NCI-H510A treated with DMSO at 0.1 percent for 48 hours (cell line): ENCODE measurements at regions not wholly inside any gene's neighbourhood (a gene's known extent, or its start where the extent isn't known, plus 50 kb on each side); places are given as distances from the start of the nearest gene placed in this dataset.

Experiments
- DNase-seq: peaks from one replicate; lab custom pipeline; 2025; lab: John Stamatoyannopoulos, UW

GRCh38 chr2:222797871-222798270, 63.0 kb upstream of the ACSL3 start:
- no peak for DNase-seq

DNA sequence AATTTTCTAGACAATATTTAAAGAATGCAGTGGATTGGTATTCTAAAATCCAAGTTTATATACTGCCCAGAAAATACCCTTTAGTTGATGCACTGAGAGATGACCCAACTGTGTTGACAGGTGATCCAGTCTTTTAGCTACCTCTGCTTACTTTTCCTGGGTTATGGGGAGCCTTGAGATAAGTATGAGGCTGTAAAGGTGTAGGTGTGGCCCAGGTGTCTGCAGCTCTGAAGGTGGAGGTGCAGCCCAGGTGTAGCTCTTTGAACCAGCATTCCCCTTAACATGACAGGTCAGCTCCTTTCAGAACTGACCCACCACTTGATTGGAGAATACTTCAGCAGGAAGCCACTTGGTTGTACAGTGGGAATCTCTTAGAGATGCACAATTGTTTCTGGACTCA, 62.3 kb upstream of the ACSL3 start:
- no peak for DNase-seq

- no peak for DNase-seq
Measured at GRCh38 chr2:222799262-222799918, 61.4 kb upstream of the ACSL3 start.

GRCh38 chr2:222802514-222803196, 58.2 kb upstream of the ACSL3 start:
- DNase-seq: no peak

DNA sequence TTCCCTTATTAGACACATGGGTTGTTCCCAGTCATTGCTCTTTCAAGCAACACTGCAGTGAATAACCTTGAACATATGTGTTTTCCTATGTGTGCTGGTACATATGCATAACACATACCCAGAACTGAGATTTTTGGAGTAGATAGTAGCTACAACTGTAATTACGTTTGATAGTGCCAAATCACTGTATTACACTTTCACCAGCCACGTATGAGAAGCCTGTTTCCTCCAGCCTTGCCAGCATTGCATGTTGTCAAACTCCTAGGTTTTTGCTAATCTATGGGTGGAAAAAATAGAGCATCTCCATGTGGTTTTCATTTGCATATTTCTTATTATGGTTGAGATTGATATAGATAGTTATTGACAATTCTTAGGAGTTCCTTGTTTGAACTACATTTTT, 56.5 kb upstream of the ACSL3 start:
- DNase-seq: no peak

DNA sequence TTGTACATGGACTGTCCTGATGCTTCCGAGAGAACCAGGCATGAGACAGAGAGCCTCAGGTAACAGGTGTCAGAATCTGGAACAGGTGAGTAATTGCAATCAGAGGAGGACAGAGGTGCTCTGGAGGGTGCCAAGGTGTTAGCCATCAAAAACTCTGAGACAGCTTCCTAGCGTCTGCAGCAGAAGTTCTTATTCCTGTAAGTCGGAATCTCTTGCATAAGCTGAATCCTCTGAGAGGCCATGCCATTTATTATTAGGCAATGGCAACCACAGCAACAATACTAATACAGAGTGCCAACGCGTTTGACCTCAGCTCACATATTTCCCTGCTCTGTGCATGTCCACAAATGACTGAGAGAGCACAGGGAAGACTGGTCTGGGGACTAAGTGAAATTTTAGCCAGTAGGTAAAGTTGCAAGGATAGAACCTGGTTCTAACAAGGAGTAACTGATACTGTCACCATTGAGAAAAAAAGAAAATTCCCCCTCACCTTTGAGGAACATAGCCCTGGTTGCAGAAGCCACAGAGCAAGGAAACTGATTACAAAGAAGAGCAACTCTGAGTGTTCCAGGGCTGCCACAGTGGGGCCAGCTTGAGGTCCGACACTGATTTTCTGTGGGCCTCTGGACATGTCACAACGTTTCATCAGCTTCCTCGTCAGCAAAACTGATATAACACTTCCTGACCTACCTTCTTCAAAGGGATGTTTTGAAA, 55.1 kb upstream of the ACSL3 start:
- DNase-seq: no peak

DNA sequence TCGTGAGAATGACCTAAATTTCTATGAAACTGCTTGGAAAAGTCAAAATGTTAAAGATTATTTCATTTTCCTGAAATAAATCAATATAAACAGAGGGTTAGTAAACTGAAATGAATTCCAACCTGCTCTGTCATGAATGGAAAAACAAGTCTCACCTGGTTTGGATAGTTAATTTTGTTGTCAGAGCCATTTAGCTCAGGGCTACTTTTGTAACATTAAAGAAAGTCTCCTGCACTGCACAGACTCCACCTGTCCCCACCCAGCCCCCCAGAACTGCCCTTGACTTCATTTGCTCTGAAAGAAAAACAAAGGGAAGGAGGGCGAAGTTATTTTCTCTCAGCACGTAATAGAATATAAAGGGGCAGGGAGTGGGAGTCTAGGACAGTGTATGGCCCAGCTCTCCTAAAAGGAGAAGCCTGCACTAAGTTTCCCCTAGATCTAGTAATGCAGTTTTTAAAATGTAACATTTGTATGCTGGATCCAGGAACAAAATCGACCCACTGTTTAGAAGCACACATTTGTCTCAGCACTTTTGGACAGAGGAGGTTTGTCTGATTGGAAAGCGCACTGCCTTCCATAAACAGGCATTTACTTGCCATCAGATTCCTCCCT, 54.2 kb upstream of the ACSL3 start:
- DNase-seq: no peak

DNA sequence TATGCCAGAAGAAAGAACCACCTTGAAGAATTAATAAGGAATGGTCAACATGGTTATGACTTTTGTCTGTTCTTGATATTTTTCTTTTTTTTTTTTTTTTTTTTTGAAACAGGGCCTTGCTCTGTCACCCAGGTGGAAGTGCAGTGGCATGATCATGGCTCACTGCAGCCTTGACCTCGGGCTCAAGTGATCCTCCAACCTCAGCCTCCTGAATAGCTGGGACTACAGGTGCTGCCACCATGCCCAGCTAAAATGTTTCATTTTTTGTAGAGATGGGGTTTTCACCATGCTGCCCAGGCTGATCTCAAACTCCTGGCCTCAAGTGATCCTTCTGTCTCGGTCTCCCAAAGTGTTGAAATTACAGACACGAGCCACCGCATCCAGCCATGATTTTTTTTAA, 53.4 kb upstream of the ACSL3 start:
- no peak for DNase-seq

DNA sequence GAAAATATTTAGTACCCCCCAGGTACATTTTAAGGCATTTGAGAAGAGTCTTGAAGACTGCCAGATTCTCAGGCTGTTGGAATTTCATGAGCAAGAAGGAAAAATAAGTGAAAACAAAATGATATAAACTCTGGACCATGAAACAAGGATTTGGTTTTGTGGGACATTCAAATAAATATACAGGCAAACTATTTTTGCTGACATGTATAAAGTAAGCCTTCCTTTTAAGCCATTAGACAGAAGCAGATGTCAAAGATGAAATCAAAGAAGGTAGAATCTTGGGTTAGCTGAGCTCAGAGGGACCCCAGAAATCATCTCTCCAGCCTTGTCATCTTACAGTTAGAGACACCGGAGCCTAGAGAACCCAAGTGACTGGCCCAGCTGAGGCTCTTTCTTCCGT, 51.3 kb upstream of the ACSL3 start:
- DNase-seq: no peak

DNA sequence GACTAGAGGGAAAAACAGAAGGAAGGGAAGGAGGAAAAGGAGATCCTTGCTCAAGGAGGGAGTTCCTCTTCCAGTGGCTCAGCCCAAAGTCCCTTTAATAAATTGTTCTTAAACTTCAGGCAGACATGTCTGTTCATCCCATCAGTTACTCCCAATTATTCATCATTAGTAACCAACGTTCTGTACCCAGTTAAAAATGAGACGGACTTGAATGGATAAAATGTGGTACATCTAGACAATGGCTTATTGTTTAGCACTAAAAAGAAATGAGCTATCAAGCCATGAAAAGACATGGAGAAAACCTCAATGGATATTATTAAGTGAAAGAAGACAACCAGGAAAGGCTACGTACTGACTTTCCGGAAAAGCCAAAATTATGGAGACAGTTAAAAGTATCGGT, 50.8 kb upstream of the ACSL3 start:
- no peak for DNase-seq
